ENCODE measurements at regions not wholly inside any gene's neighbourhood (a gene's known extent, or its start where the extent isn't known, plus 50 kb on each side); places are given as distances from the start of the nearest gene placed in this dataset.

DNA sequence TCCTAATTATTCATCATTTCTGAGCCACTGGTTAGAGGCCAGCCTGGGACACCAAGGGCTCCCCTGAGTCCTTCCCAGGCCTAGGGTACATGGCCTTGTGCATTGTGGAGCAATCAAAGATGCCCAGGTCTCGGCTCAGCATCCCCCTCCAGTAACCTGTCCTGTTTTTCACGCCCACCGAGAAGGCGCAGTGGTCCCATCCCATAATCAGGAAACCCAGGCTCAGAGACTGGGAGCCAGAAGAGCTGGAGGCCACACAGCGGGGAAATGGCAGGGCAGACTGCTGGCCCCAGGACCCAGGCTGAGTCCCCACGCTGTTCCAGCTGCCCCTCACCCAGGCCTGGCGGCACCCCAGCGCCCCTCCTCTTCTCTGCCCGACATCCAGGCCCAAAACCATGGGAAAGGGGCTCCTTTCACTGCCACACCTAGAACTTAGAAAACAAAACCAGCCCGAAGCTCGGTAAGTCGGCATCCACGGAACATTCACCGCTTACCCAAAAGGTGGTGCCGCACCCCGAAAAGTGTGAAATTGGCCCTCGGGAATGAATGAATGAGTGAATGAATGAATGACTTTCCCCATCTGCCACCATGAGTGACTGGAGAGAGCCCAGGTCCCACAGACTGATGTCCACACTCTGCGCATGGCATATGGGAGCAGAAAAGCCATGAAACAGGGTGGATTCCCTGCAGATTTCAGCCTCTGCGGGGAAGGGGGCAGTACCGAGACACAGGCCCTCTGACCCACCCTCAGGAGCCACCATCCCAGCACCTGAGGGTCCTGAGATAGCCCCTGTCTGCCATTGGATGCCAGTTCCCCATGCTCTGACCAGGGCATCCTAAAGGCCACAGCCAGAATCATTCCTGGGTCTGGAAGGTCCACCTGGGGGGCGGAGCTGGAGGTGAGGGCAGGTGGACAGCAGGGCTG lies 132.5 kb downstream of the OLFM1 start:
- no peak for DNase-seq

DNA sequence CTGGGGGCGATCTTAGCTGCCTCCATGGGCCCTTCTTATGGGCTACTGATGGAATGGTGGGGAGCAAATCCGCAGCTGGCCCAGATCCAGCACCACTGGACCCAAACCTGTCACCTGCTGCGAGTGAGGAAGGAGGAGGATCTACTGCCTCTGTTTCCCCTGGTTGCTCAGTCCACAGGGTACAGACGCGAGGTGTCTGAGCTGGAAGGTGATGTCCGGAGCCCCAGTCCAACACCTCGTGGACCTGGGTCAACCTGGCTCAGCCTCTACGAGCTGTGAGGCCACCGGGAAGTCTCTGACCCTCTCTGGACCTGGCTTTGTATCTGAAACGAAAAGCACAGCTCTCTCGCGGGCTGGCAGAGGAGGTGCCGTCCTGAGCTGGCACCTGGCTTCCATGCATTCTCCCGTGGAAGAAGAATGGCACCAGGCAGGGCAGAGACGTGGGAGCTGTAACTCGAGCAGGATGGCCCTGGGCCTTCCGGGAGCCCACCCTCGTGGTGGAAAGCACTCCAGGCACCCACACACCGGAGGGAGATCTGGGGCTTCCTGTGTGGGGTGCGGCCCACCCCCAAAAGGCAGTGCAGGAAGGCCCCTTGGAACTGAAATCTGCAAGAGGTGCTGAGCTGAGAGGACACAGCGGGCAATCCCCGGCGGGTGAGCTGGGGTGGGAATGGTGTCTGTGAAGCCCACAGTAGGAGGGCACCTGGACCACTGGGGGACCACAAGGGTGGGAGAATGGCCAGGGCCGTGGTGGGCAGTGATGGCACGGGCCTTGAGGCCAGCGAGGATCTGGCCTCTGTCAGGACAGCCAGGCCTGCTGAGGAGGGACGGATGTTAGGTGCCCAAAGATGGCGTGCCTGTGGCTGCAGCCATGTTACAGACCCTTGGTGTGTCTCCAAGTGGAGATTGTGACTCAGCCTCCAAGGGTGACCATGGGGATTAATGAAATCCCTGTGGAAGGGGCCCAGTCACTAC lies 133.4 kb downstream of the OLFM1 start:
- no peak for DNase-seq

DNA sequence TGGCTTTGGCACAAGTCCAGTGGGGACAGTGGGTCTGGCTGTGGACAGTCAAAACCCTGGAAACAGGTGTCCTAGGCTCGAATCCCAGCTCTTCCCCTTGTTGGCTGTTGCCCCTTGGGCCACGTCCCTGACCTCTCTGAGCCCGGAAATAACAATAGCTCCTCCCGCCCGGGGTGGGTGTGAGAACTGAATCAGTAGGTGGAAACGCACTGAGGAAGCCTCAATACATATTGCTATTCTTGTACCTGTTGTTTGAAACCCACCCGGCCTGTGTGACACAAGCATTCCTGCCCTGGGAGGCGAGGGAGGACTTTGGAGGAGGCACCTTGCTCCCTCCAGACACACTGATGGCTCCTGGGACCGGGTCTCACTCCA lies 134.1 kb downstream of the OLFM1 start:
- no peak for DNase-seq

DNA sequence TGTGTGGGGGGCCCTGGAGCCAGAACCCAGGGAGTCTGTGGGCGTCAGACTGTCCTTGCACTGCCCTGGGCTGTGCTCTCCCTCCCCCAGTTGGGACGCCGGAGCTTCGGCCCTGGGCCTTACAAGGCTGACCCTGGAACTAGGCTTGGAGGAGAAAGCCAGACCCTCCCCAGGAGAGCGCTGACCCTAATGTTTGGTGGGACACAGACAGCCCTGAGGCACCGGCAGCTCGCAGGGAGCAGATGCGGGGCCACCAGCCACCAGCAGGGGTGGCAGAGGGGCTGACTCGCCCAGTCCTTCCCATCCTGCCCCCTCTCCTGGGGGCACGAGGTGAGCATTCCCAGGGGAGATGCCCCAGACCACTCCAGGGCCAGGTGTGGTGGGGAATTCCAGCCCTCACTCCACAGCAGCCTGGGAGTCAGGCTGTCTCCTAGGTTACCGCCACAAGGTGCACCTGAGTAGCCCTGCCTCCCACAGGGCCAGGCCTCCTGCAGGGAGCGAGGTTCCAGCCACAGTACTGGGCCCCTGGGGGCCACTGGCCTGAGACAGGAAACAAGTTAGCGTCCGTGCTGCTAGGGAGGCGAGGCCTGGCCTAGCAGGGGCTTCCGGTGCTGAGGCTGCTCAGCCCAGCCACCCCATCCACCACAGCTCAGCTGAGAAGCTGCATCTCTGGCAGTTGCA lies 134.6 kb downstream of the OLFM1 start:
- DNase-seq: no peak

DNA sequence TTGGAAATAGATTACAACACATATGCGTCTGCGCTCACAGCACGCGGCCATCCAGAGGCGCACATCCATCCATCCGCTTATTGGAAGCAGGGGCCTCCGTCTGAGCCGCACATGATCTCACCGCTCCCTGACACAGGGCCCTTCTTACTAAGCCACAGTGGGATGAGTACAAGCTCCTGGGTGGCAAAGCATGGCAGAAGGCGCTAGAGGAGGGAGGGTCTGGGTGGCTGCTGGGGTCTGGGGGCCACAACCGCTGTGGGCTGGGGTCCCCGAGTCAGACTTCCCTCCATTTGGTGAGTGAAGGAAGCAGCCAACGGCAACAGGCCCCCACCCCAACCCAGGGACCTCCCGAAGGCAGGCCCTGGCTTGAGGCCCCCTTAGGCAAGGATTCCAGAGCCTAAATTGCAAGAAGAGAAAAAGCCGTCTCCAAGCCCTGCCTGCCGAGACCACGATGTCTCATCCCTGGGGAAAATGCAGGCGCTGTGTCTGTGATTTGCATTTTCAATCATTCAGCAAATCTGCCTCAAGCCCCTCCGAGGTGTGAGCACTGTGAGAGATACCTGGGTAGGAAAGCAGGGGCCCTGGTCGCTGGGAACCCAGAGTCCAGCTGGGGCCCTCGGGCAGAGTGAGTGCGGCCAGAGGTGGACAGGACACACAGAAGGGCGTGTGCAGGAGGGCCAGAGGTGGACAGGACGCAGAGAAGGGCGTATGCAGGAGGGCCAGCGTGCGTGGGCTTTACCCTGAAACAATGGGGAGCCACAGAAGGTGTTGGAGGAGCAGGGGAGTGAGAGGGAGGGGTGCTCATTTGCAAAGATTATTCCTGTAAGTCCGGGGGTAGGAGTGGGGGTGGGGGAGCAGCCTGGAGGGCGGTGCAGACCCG lies 135.7 kb downstream of the OLFM1 start:
- DNase-seq: no peak

DNA sequence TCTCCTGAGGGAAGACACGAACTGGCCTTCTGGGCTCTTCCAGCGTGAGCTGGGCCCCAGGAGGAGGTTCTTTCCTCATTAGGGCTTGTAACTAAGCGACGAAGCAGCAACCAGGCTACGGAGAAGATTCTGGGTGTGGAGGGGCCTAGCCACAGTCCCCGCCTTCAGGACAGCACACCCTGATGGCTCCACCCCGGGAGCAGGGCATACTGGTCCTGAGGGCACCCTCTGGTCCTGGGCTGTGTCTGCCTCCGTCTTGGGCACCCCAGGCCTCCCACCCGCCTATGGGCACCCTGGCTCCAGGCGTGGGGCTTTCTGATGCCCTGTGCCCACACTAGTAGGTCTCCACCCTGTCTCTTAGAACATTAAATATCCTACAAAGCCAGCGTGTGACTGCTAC lies 136.4 kb downstream of the OLFM1 start:
- no peak for DNase-seq

DNA sequence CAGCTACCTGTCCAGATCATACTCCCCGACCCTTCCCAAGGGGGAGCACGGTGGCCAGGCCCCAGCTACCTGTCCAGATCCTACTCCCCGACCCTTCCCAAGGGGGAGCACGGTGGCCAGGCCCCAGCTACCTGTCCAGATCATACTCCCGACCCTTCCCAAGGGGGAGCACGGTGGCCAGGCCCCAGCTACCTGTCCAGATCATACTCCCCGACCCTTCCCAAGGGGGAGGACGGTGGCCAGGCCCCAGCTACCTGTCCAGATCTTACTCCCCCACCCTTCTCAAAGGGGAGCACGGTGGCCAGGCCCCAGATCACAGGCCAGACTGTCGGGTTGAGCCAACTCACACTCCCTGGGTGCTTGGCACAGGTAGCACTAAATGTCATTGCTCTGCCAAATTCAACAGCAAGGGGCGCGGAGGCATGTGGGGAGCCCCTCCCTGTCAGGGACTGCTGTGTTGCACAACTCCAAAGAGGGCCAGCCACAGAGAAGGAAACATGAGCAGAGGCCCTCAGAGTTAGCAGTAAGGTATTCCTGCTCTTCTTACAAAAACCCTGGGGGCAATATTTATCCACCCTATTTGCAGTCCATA lies 136.9 kb downstream of the OLFM1 start:
- no peak for DNase-seq

DNA sequence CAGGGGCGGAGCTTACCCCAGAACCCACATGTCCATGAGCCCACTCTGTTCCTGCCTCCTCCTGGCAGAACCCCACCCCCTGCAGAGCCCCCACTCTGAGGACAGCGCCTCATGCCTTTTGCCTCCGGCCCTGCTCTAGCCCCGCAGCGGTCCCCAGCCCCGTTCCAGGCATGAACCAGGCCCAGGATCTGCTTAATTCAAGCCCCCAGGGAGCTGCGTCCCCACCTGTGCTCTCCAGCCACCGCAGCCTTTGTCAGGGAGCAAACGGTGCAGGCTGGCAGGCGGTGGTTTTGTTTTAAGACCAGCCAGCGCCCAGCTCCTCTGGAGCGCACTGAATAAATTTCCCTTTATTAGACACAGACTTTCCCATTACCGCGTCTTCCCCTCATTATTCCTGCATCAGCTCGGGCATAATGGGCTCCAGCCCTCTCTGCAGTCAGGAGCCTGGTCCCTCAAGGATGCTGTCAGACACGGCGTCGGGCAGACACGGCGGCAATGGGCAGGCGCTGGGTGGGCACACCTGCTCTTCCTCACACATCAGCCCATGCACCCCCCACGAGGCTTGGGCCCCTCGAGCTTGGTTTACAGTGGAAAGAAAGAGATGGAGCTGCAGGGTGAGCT lies 137.6 kb downstream of the OLFM1 start:
- no peak for DNase-seq

DNA sequence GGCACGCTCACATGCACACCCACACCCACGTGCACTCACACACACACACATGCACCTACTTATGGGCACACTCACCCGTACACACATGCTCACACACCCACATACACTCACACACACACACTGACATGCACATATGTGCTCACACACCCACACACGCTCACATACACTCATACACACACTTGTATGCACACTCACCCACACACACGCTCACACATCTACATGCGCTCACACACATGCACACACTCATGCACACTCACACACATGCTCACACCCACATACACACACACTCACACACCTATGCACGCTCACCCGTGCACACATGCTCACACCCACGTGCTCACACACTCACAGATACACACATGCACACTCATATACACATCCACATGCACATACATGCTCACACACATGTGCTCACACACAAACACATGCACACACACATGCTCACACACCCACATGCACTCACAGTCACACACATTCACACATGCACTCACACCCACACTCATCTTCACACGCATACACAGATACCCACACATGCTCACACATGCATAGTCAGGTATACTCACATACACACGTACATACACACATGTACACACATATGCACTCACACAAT lies 138.3 kb downstream of the OLFM1 start:
- no peak for DNase-seq

DNA sequence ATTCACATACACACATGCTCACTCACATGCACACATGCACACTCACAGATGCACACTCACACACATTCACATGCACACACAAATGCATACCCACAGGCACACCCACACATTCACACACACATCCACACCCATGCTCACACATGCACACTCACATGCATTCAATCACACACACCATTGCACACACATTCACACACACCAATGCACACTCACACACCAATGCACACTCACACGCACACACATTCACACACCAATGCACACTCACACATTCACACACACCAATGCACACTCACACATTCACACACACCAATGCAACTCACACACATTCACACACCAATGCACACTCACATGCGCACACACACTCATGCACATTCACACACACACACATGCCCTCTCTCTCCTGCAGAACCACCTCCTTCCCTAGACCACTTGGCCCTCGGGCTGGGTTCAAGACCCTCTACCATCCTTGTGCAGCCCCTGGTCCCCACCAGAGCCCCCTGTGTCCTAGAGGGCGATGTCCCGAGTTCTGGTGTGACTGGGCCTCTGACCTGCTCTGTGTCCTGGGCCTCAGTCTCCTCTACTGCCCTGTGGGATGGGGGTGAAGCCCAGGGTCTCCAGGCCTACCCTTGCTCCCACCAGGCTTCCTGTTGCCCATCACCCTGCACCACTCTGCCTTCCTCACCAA lies 139.0 kb downstream of the OLFM1 start:
- DNase-seq: no peak

DNA sequence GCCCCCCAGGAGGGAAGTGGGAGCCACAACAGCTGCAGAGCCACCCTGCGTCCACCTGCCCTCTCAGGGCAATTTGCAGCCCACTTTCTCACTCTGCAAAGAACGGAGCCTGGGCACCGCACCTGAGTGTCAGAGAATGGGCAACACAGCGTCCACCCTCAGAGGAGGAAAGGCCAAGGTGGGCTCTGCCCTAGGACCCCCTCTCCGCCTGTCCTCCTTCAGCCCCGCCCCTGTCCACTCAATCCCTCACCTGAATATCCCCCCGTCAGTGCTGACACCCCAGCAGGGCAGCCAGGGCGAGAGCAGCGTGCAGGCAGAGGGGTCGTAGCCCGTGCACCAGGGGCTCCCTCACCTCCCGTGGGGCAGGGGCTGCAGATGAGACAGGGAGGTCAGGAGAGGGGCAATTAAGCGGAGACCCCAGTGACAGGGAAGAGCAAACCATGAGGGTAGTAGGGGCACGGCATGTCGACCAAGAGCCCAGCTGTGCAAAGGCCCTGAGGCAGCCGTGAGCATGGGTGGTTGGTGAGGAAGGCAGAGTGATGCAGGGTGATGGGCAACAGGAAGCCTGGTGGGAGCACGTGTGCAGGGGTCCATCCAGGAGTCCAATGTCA lies 140.3 kb downstream of the OLFM1 start:
- DNase-seq: no peak

DNA sequence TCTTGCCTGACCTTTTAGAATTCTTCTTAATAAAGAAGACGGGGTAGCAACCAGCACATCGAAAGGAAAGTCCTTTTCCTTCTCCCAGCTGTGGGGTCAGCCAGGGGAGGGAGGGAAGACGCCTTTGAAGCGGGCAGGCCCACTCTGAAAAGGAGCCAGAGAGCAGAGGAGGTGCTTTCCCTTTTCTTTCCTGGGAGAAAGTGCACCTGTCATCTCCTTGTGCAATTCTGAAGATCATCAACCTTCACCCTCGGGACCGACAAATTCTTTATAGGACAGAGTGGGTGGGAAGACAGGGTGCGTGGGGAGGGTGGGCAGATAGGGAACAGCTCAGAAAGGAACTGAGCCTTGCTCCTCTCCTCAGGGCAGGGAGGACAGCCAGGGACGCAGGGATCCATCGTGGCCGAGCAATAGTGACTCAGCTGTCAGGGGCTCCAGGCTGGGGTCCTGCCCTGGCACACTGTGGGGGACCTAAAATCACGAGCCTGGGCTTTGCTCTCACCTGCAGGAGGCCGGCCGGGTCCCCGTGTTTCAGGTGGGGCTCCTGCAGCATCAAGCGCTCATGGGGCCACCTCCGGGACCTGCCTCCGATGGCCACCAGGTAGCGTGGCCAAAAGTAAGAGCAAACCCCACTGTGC lies 141.0 kb downstream of the OLFM1 start:
- DNase-seq: no peak

DNA sequence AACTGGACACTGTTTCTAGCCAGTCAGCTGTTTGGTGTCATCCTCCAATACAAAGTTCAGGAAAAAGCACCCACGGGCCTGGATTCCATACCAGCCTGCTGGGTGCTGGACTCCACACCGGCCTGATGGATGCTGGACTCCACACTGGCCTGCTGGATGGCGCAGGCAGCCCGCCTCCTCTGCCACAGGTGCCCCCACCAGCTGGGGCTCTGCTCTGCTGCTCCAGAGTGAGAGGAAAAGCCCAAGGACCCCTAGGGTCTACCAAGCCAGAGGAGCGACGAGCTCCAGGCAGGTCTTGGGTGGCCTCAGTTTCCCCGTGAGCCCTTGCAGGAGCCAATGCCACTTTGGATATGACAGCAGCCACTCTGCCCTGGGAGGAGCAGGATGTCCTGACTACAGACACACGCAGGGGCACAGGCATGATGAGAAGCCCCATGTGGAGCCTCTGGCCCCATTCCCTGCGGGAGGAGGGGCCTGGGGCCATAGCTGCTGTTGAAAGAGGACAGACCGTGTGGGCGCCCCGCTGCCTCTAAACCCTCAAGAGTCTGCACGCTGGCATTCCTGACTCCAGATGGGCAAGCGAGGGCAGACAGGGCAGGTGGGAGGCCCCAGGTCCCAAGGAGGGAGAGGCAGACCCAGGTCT lies 141.6 kb downstream of the OLFM1 start:
- DNase-seq: no peak

DNA sequence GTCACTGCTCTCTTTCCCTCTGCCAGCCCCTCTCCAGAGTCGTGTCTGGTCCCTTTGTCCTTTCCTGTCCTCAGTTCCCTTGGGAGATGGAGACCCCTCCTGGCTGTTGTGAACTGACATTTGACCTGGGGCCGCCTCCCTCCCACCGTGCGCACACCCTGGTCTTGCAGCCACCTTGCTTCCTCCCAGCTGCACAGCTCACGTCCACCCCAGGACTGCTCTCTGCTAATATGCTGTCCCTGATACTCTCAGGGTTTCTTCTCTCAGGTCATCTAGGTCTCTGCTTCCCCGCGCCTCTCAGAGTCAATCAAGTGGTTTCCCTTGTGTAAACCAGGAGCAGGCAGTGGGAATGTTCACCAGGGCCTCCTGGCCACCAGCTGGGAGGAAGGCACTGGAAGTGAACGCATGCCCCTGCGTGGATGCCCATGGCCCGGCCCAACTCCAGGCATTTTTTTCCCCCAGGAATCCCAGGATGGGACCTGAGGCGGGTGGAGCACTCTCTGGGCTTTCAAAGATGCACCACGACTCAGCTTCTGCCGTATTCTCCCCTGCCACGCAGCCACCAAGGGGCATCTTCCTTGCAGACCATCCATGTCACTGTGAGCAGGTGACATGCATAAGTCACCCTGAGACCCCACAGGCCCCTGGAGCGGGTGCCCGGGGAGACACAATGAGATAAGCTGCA lies 142.4 kb downstream of the OLFM1 start:
- no peak for DNase-seq

DNA sequence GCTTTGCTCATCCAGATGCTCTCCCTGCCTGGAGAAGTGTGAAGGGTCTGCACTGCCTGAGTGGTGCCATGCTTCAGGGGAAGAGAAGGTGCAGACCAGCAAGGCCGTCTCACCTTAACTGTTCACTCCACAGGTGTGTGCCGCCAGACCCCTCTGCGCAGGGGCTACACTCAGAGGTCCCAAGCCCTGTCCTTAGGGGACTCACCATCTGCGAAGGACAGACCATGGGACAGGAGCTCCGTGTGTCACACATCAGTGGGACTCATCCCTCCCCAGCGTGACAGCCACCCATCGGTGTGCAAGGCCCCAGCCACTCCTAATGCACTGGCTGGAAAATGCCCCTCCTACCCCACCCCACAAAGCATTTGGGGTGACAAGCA lies 142.9 kb downstream of the OLFM1 start:
- no peak for DNase-seq

DNA sequence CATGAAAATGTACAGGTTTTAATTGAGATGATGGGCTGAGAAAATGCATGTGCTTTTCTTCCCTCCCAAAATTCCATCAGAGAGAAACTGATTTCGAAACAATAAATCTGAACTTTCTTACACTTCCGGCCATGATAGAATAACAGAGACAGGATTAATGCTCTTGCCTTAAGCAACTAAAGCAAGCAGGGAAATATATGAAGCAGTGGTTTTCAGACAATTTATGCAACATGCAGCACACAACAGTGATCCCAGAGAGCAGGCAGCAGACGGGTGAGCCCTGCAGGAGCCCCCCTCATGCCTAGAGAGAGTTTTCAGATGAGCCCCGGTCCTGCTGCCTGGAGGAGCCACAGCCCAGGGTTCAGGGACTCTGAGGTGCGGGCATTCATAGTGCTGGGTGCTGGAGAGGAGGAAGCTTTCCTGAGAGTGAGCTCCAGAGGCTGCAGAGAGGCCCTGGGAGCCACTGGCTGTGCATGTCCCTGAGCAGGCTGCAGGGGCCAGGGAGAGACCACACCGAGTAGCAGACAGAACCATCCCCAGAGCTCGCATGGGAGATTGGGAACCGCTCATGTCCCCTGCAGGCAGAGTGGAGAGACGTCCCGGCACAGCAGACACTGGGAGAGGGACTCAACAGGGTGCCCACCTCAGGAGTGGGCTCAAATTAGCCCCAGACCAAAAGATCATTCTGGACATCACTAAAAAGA lies 143.5 kb downstream of the OLFM1 start:
- DNase-seq: no peak
